Stomach (tissue), 4 donors: ENCODE measurements at regions not wholly inside any gene's neighbourhood (a gene's known extent, or its start where the extent isn't known, plus 50 kb on each side); places are given as distances from the start of the nearest gene placed in this dataset.
"Not testable (repeated sequence)": the region's sequence is repeated elsewhere in the genome, so short reads cannot be mapped to it uniquely, and the experiment has no call there.

Experiments used
- EP300 ChIP-seq: sonication (generic); formaldehyde crosslinking; IDR thresholded peaks from one replicate; pipeline ENCODE4 v1.6.1; 2017; ENCODE audit warnings: antibody characterized with exemption
- POLR2A ChIP-seq, 4 donors: fragments of 450-650 bp; IDR thresholded peaks; one replicate each; pipeline ENCODE4 v1.6.1; 2016; ENCODE audit warnings: antibody characterized with exemption in 4 of 4, control low read depth in 2 of 4, mild to moderate bottlenecking in 1 of 4, moderate library complexity in 1 of 4
- TF ChIP-seq, protein P1 (sequence below), 7 experiments: fragments of 450-650 bp in 4 of 7; fragments of 200-600 bp in 3 of 7; sonication (generic) in 3 of 7; IDR thresholded peaks; one replicate each; pipeline ENCODE4 v1.5.1; 2016 to 2019; ENCODE audit warnings: antibody characterized with exemption in 7 of 7, control low read depth in 2 of 7, mild to moderate bottlenecking in 1 of 7

DNA sequence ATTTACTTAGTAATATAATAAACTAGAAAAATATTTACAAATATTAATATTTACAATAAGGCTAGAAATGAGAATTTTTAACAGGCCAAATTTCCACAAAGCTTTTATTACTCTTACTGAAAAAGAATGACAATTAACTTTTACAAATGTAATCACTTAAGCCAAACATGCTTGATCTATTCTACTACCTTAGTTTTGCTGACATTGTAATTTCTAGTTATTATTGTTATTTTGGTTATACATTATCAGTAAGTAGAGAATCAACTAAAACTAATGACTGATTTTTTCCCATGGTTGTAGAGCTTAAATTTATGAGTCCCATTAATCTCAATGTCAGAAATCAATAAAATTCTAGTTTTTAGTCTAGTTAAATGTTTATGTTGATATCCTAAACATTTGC, 107.8 kb upstream of the PARP8 start:
- TF ChIP-seq, protein P1, sequence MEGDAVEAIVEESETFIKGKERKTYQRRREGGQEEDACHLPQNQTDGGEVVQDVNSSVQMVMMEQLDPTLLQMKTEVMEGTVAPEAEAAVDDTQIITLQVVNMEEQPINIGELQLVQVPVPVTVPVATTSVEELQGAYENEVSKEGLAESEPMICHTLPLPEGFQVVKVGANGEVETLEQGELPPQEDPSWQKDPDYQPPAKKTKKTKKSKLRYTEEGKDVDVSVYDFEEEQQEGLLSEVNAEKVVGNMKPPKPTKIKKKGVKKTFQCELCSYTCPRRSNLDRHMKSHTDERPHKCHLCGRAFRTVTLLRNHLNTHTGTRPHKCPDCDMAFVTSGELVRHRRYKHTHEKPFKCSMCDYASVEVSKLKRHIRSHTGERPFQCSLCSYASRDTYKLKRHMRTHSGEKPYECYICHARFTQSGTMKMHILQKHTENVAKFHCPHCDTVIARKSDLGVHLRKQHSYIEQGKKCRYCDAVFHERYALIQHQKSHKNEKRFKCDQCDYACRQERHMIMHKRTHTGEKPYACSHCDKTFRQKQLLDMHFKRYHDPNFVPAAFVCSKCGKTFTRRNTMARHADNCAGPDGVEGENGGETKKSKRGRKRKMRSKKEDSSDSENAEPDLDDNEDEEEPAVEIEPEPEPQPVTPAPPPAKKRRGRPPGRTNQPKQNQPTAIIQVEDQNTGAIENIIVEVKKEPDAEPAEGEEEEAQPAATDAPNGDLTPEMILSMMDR (IDR thresholded peaks at IDR 0.05): not testable (repeated sequence)
- not testable (repeated sequence) for TF ChIP-seq POLR2A (IDR thresholded peaks at IDR 0.05); EP300
